LNCaP clone FGC (cell line): ENCODE measurements at regions not wholly inside any gene's neighbourhood (a gene's known extent, or its start where the extent isn't known, plus 50 kb on each side); places are given as distances from the start of the nearest gene placed in this dataset.

Experiments used
- DNase-seq: peaks from one replicate; pipeline ENCODE4 v3.0.0-alpha.2; 2011; ENCODE audit warnings: low read depth
- H3K4me3 ChIP-seq: 2 replicates; pipeline ENCODE4 v1.5.1; 2011; ENCODE audit warnings: mild to moderate bottlenecking, low read depth, low read length, control low read depth
- CTCF ChIP-seq: IDR thresholded peaks from 2 replicates; pipeline ENCODE4 v1.5.1; 2012; ENCODE audit warnings: mild to moderate bottlenecking; ENCODE audit not compliant: control insufficient read depth, insufficient read depth; ENCODE audit errors: extremely low read depth

- no peak for DNase-seq
- no peak for TF ChIP-seq CTCF
- H3K4me3 ChIP-seq: no peak overlapping the region
Measured at GRCh38 chr7:88490161-88490560, 183.5 kb upstream of the STEAP4 start.

- DNase-seq: no peak
- no peak for TF ChIP-seq CTCF
Measured at GRCh38 chr7:88485821-88486220, 179.1 kb upstream of the STEAP4 start.

GRCh38 chr7:88484551-88484950 is 177.9 kb upstream of the STEAP4 start:
- TF ChIP-seq CTCF: no peak
- no peak overlapping the region for H3K4me3 ChIP-seq
- no peak for DNase-seq

More at GRCh38 chr7:88485821-88486220, 179.1 kb upstream of the STEAP4 start:
- H3K4me3 ChIP-seq: no peak overlapping the region

- TF ChIP-seq CTCF: no peak
- DNase-seq: no peak
Measured at GRCh38 chr7:88480896-88481295, 174.2 kb upstream of the STEAP4 start.

GRCh38 chr7:88480271-88480670 is 173.6 kb upstream of the STEAP4 start:
- no peak for DNase-seq
- H3K4me3 ChIP-seq: no peak overlapping the region
- TF ChIP-seq CTCF: no peak

More at GRCh38 chr7:88480896-88481295, 174.2 kb upstream of the STEAP4 start:
- no peak overlapping the region for H3K4me3 ChIP-seq

GRCh38 chr7:88477976-88478375 is 171.3 kb upstream of the STEAP4 start:
- TF ChIP-seq CTCF: no peak
- DNase-seq: no peak

GRCh38 chr7:88465600-88465999 is 158.9 kb upstream of the STEAP4 start:
- no peak overlapping the region for H3K4me3 ChIP-seq
- DNase-seq: no peak

More at GRCh38 chr7:88477976-88478375, 171.3 kb upstream of the STEAP4 start:
- H3K4me3 ChIP-seq: no peak overlapping the region

More at GRCh38 chr7:88465600-88465999, 158.9 kb upstream of the STEAP4 start:
- no peak for TF ChIP-seq CTCF
